Hepatocyte (in vitro differentiated cells): ENCODE measurements at regions not wholly inside any gene's neighbourhood (a gene's known extent, or its start where the extent isn't known, plus 50 kb on each side); places are given as distances from the start of the nearest gene placed in this dataset.

Source experiments
- DNase-seq: peaks from one replicate; pipeline ENCODE4 v3.0.0-alpha.2; 2016; ENCODE audit warnings: low spot score
- H2AFZ ChIP-seq: fragments of 200-600 bp; sonication (generic); 2 replicates; pipeline ENCODE4 v1.6.0; 2016; ENCODE audit warnings: antibody characterized with exemption, mild to moderate bottlenecking
- H3K27ac ChIP-seq: fragments of 200-600 bp; sonication (generic); 2 replicates; pipeline ENCODE4 v1.5.1; 2016; ENCODE audit warnings: mild to moderate bottlenecking
- H3K27me3 ChIP-seq: fragments of 200-600 bp; sonication (generic); 2 replicates; pipeline ENCODE4 v1.6.1; 2016
- H3K36me3 ChIP-seq: fragments of 200-600 bp; sonication (generic); replicated peaks from 2 replicates; pipeline ENCODE4 v1.5.1; 2016; ENCODE audit warnings: low read depth; ENCODE audit not compliant: insufficient read depth
- H3K4me1 ChIP-seq: fragments of 200-600 bp; sonication (generic); 2 replicates; pipeline ENCODE4 v1.5.1; 2016; ENCODE audit warnings: mild to moderate bottlenecking, moderate library complexity; ENCODE audit not compliant: insufficient read depth
- H3K4me2 ChIP-seq: fragments of 200-600 bp; sonication (generic); 2 replicates; pipeline ENCODE4 v1.6.0; 2016
- H3K4me3 ChIP-seq: fragments of 200-600 bp; sonication (generic); 2 replicates; pipeline ENCODE4 v1.5.1; 2016; ENCODE audit warnings: mild to moderate bottlenecking
- H3K79me2 ChIP-seq: fragments of 200-600 bp; sonication (generic); 2 replicates; pipeline ENCODE4 v1.6.0; 2017; ENCODE audit warnings: mild to moderate bottlenecking
- H3K9me2 ChIP-seq: fragments of 200-600 bp; sonication (generic); replicated peaks from 2 replicates; pipeline ENCODE4 v1.6.0; 2017; ENCODE audit warnings: mild to moderate bottlenecking; ENCODE audit not compliant: insufficient read depth
- H3K9me3 ChIP-seq: fragments of 200-600 bp; sonication (generic); 2 replicates; pipeline ENCODE4 v1.5.1; 2016; ENCODE audit warnings: low read depth, mild to moderate bottlenecking
- H4K20me1 ChIP-seq: fragments of 200-600 bp; sonication (generic); 2 replicates; pipeline ENCODE4 v1.6.0; 2016; ENCODE audit warnings: mild to moderate bottlenecking; ENCODE audit not compliant: insufficient read depth, poor library complexity, severe bottlenecking
- CTCF ChIP-seq: fragments of 200-600 bp; sonication (generic); IDR thresholded peaks from 2 replicates; pipeline ENCODE4 v1.5.1; 2016; ENCODE audit warnings: antibody characterized with exemption, mild to moderate bottlenecking; ENCODE audit not compliant: poor library complexity
- EZH2 ChIP-seq: fragments of 200-600 bp; sonication (generic); IDR thresholded peaks from 2 replicates; pipeline ENCODE4 v1.6.1; 2016; ENCODE audit warnings: antibody characterized with exemption, mild to moderate bottlenecking, borderline replicate concordance
- EZH2phosphoT487 ChIP-seq: fragments of 200-600 bp; sonication (generic); IDR thresholded peaks from one replicate; pipeline ENCODE4 v1.6.1; 2018; ENCODE audit warnings: antibody characterized with exemption, mild to moderate bottlenecking, low read depth, moderate library complexity; ENCODE audit not compliant: unreplicated experiment, severe bottlenecking
- WGBS: methylation state at CpG from one replicate; pipeline ENCODE4 v1.1.6; 2016; ENCODE audit warnings: low lambda C conversion rate; ENCODE audit errors: missing lambda C conversion rate; 5-methylcytosine and 5-hydroxymethylcytosine counted together

DNA sequence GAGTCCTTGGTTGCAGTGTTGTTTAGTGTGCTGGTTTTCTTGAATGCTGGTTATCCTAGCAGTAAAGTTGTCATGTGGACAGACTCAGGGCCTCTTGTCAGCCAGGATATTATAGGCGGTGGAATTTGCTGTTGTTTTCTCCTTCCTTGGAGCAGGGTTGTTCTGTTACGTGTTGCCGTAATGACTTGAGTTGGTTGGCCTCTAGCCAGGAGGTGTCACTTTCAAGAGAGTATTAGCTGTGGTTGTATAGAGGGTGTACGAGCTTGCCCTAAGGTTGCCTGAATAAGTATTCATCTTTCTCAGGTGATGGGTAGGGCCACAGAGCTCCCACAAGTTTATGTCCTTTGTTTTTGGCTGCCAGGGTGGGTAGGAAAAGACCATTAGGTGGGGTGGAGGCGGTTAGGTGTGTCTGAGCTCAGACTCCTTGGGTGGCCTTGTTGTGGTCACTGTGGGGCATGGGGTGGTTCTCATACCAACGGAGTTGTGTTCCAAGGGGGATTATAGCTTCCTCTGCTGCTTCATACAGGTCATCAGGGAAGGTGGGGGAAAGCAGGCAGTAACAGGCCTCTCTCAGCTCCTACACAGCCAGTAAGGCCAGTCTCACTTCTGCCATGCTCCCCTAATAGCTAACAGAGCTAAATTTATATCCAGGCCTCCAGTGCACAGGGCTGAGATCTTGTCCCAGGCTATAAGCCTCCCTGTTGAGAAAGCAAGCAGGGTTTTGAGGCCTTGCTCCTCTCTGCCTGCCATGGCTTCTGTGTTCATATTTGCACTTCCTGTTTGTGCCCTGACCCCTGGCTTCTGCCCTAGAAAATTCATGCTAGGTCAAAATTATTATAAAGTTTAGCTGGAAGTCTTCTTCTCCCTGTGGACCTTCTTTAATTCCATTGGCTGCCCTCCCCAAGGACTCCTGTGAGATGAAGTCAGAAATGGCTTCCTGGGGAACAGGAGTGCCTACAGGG lies 594.7 kb downstream of the RAPGEF2 start:
- Histone ChIP-seq H3K4me1 (no peaks in the 10 kb centered on the region), H3K36me3 (no peaks in the 10 kb centered on the region), H3K27me3 (no peaks in the 10 kb centered on the region), H2AFZ (no peak overlapping the region), H3K4me3 (no peak overlapping the region), H3K9me3 (no peaks in the 10 kb centered on the region), H3K79me2 (no peaks in the 10 kb centered on the region), H3K27ac (no peak overlapping the region), H3K4me2 (no peak overlapping the region), H3K9me2 (no peaks in the 10 kb centered on the region), H4K20me1 (no peaks in the 10 kb centered on the region)
- WGBS = 89% methylated on average over 6 of the region's 6 CpGs
- no peak for DNase-seq
- TF ChIP-seq EZH2phosphoT487 (no peak), EZH2 (no peak), CTCF (no peak)

GRCh38 chr4:159698336-159698735 lies 595.5 kb downstream of the RAPGEF2 start:
- no peak for DNase-seq
- H4K20me1 ChIP-seq = no peaks in the 10 kb centered on the region
- no peaks in the 10 kb centered on the region for H3K79me2 ChIP-seq
- no peaks in the 10 kb centered on the region for H3K36me3 ChIP-seq
- no peaks in the 10 kb centered on the region for H3K9me3 ChIP-seq
- H3K9me2 ChIP-seq = no peaks in the 10 kb centered on the region
- WGBS = 99% methylated on average over 3 of the region's 3 CpGs
- no peak overlapping the region for H3K4me3 ChIP-seq
- H3K4me2 ChIP-seq = no peak overlapping the region
- H3K27me3 ChIP-seq = no peaks in the 10 kb centered on the region
- no peaks in the 10 kb centered on the region for H3K4me1 ChIP-seq
- no peak overlapping the region for H3K27ac ChIP-seq
- TF ChIP-seq EZH2 = no peak
- TF ChIP-seq CTCF = no peak
- no peak for TF ChIP-seq EZH2phosphoT487
- H2AFZ ChIP-seq = no peak overlapping the region

- no peaks in the 10 kb centered on the region for H4K20me1 ChIP-seq
- no peak overlapping the region for H3K4me2 ChIP-seq
- H3K79me2 ChIP-seq = no peaks in the 10 kb centered on the region
- no peak overlapping the region for H3K4me3 ChIP-seq
- no peak for DNase-seq
- 86% methylated on average over 2 of the region's 2 CpGs for WGBS
- no peaks in the 10 kb centered on the region for H3K9me3 ChIP-seq
- no peaks in the 10 kb centered on the region for H3K36me3 ChIP-seq
- TF ChIP-seq EZH2phosphoT487 = no peak
- TF ChIP-seq CTCF = no peak
- TF ChIP-seq EZH2 = no peak
- H2AFZ ChIP-seq = no peak overlapping the region
- no peaks in the 10 kb centered on the region for H3K4me1 ChIP-seq
- H3K27ac ChIP-seq = no peak overlapping the region
- H3K9me2 ChIP-seq = no peaks in the 10 kb centered on the region
- H3K27me3 ChIP-seq = no peaks in the 10 kb centered on the region
Measured at GRCh38 chr4:159702200-159702599, 599.3 kb downstream of the RAPGEF2 start.
